GM23248 (cell line): ENCODE measurements at regions not wholly inside any gene's neighbourhood (a gene's known extent, or its start where the extent isn't known, plus 50 kb on each side); places are given as distances from the start of the nearest gene placed in this dataset.

Experiments
- DNase-seq: peaks from one replicate; pipeline ENCODE4 v3.0.0-alpha.2; 2015
- H2AFZ ChIP-seq: fragments of 200-600 bp; sonication (generic); 2 replicates; pipeline ENCODE4 v1.6.1; 2016; ENCODE audit warnings: antibody characterized with exemption
- H3F3A ChIP-seq: fragments of 200-600 bp; sonication (generic); 2 replicates; pipeline ENCODE4 v1.6.1; 2016; ENCODE audit warnings: mild to moderate bottlenecking, antibody characterized with exemption, mixed run types; ENCODE audit not compliant: insufficient read depth
- H3K27ac ChIP-seq: fragments of 200-600 bp; sonication (generic); 2 replicates; pipeline ENCODE4 v1.5.1; 2016; ENCODE audit warnings: mild to moderate bottlenecking
- H3K27me3 ChIP-seq: fragments of 200-600 bp; sonication (generic); replicated peaks from 2 replicates; pipeline ENCODE4 v1.6.1; 2016; ENCODE audit warnings: mild to moderate bottlenecking; ENCODE audit not compliant: insufficient read depth
- H3K36me3 ChIP-seq: fragments of 200-600 bp; sonication (generic); 2 replicates; pipeline ENCODE4 v1.6.1; 2016; ENCODE audit warnings: low read depth, mild to moderate bottlenecking
- H3K4me1 ChIP-seq: fragments of 200-600 bp; sonication (generic); 2 replicates; pipeline ENCODE4 v1.6.1; 2016; ENCODE audit warnings: mild to moderate bottlenecking; ENCODE audit not compliant: insufficient read depth
- H3K4me2 ChIP-seq: fragments of 200-600 bp; sonication (generic); one replicate; pipeline ENCODE4 v1.6.1; 2016; ENCODE audit warnings: mild to moderate bottlenecking; ENCODE audit not compliant: unreplicated experiment
- H3K4me3 ChIP-seq: fragments of 200-600 bp; sonication (generic); 2 replicates; pipeline ENCODE4 v1.5.1; 2016; ENCODE audit warnings: mild to moderate bottlenecking
- H3K79me2 ChIP-seq: fragments of 200-600 bp; sonication (generic); 2 replicates; pipeline ENCODE4 v1.6.1; 2016; ENCODE audit warnings: mild to moderate bottlenecking; ENCODE audit not compliant: insufficient read depth
- H3K9ac ChIP-seq: fragments of 200-600 bp; sonication (generic); 2 replicates; pipeline ENCODE4 v1.6.1; 2016; ENCODE audit warnings: mild to moderate bottlenecking
- H3K9me2 ChIP-seq: fragments of 200-600 bp; sonication (generic); 2 replicates; pipeline ENCODE4 v1.6.1; 2016; ENCODE audit warnings: mixed run types, mild to moderate bottlenecking, moderate library complexity; ENCODE audit not compliant: insufficient read depth
- H3K9me3 ChIP-seq: fragments of 200-600 bp; sonication (generic); one replicate; pipeline ENCODE4 v1.6.1; 2017; ENCODE audit warnings: low read depth
- H4K20me1 ChIP-seq: fragments of 200-600 bp; sonication (generic); 2 replicates; pipeline ENCODE4 v1.6.0; 2016; ENCODE audit not compliant: insufficient read depth
- EZH2 ChIP-seq: fragments of 200-600 bp; sonication (generic); IDR thresholded peaks from 2 replicates; pipeline ENCODE4 v1.6.1; 2018; ENCODE audit warnings: antibody characterized with exemption, mild to moderate bottlenecking; ENCODE audit not compliant: insufficient read depth, poor library complexity, severe bottlenecking
- EZH2phosphoT487 ChIP-seq: fragments of 200-600 bp; sonication (generic); IDR thresholded peaks from 2 replicates; pipeline ENCODE4 v1.6.1; 2018; ENCODE audit warnings: antibody characterized with exemption, moderate library complexity, mild to moderate bottlenecking, low read depth; ENCODE audit not compliant: insufficient read depth
- WGBS, 2 experiments: methylation state at CpG; one replicate each; pipeline ENCODE4 v1.1.6; 2015 to 2017; ENCODE audit warnings: low lambda C conversion rate in 2 of 2, low coverage in 1 of 2; ENCODE audit errors: missing lambda C conversion rate in 2 of 2; 5-methylcytosine and 5-hydroxymethylcytosine counted together
- in situ Hi-C: fragments of 300-500 bp; cut with MboI; formaldehyde crosslinking; loops from 2 replicates; pipeline ENCODE4 v1.15.0; 2020

DNA sequence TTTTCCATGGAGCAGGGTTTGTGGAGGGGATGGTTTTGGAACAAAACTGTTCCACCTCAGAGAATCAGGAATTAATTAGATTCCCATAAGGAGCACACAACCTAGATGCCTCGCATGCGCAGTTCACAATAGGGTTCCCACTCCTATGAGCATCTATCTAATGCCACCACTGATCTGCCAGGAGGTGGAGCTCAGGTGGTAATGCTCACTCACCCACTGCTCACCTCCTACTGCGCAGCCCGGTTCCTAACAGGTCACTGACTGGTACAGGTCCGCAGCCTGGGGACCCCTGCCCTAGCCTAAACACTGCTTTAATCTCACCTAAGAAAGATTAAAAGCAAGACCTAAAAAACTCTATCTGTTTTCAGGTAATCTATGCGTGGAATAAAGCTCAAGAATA lies 553.0 kb downstream of the JRKL start:
- Histone ChIP-seq H3F3A (no peaks in the 10 kb centered on the region), H3K27ac (no peak overlapping the region), H3K4me2 (no peak overlapping the region), H3K4me1 (no peaks in the 10 kb centered on the region), H2AFZ (no peak overlapping the region), H3K9ac (no peak overlapping the region), H3K36me3 (no peaks in the 10 kb centered on the region), H3K4me3 (no peak overlapping the region), H3K9me3 (no peaks in the 10 kb centered on the region), H3K79me2 (no peaks in the 10 kb centered on the region), H3K27me3 (no peaks in the 10 kb centered on the region), H3K9me2 (no peaks in the 10 kb centered on the region), H4K20me1 (no peaks in the 10 kb centered on the region)
- DNase-seq, result no peak
- TF ChIP-seq EZH2phosphoT487, result no peak
- TF ChIP-seq EZH2, result no peak
- 42 to 48% methylated on average over 6 of the region's 6 CpGs for WGBS, 2 experiments
- in situ Hi-C loops, result no loop called here

DNA sequence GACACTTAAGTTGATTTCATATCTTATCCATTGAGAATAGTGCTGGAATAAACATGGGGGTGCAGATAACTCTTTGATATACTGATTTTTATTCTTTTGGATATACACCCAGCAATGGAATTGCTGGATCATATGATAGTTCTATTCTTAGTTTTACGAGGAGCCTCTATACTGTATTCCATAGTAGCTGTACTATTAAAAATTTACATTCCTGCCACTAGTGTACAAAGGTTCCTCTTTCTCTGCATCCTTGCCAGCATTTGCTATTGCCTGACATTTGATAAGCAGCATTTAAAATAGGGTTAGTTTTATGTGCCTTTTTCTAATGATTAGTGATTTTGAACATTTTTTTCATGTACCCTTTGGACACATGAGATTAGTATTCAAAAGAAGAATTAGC lies 554.2 kb downstream of the JRKL start:
- in situ Hi-C loops, result no loop called here
- 17 to 19% methylated on average over 1 of the region's 1 CpG for WGBS, 2 experiments
- DNase-seq, result no peak
- Histone ChIP-seq H3F3A (no peaks in the 10 kb centered on the region), H3K79me2 (no peaks in the 10 kb centered on the region), H3K27ac (no peak overlapping the region), H3K9me3 (no peaks in the 10 kb centered on the region), H3K36me3 (no peaks in the 10 kb centered on the region), H2AFZ (no peak overlapping the region), H3K4me1 (no peaks in the 10 kb centered on the region), H3K27me3 (no peaks in the 10 kb centered on the region), H3K9ac (no peak overlapping the region), H4K20me1 (no peaks in the 10 kb centered on the region), H3K4me2 (no peak overlapping the region), H3K4me3 (no peak overlapping the region), H3K9me2 (no peaks in the 10 kb centered on the region)
- TF ChIP-seq EZH2 (no peak), EZH2phosphoT487 (no peak)

- Histone ChIP-seq H2AFZ (no peak overlapping the region), H3K4me1 (no peaks in the 10 kb centered on the region), H4K20me1 (no peaks in the 10 kb centered on the region), H3K27me3 (no peaks in the 10 kb centered on the region), H3K4me2 (no peak overlapping the region), H3F3A (no peaks in the 10 kb centered on the region), H3K9me2 (no peaks in the 10 kb centered on the region), H3K27ac (no peak overlapping the region), H3K9me3 (no peaks in the 10 kb centered on the region), H3K36me3 (no peaks in the 10 kb centered on the region), H3K9ac (no peak overlapping the region), H3K4me3 (no peak overlapping the region), H3K79me2 (no peaks in the 10 kb centered on the region)
- DNase-seq, result no peak
- in situ Hi-C loops, result no loop called here
- WGBS, 2 experiments, result 50 to 59% methylated on average over 2 of the region's 2 CpGs
- TF ChIP-seq EZH2phosphoT487 (no peak), EZH2 (no peak)
Measured at GRCh38 chr11:96948066-96948465, 558.3 kb downstream of the JRKL start.

DNA sequence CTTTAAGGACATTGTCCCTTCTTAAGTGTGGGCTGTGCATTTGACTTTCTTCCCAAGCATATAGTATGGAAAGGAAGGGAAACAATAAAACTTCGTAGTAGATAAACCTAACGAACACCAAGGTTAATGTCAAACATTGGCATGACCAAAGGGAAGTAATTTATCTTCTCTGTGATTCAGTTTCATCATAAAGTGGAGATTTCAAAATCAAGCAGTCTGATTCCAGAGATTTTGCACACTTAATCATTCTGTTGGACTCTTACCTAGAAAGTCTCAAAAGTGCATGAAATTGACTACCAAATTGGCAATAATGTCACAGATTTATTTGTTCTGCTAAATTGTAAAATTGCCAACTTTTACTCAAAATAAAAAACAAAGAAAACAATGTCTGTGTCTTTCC lies 559.7 kb downstream of the JRKL start:
- Histone ChIP-seq H3K4me3 (no peak overlapping the region), H3K9me2 (no peaks in the 10 kb centered on the region), H3K9ac (no peak overlapping the region), H3F3A (no peaks in the 10 kb centered on the region), H3K9me3 (no peaks in the 10 kb centered on the region), H3K4me2 (no peak overlapping the region), H3K36me3 (no peaks in the 10 kb centered on the region), H2AFZ (no peak overlapping the region), H3K27ac (no peak overlapping the region), H3K27me3 (no peaks in the 10 kb centered on the region), H3K79me2 (no peaks in the 10 kb centered on the region), H4K20me1 (no peaks in the 10 kb centered on the region), H3K4me1 (no peaks in the 10 kb centered on the region)
- 0 to 2% methylated on average over 2 of the region's 2 CpGs for WGBS, 2 experiments
- DNase-seq, result no peak
- no peak for TF ChIP-seq EZH2
- TF ChIP-seq EZH2phosphoT487, result no peak
- in situ Hi-C loops, result no loop called here

DNA sequence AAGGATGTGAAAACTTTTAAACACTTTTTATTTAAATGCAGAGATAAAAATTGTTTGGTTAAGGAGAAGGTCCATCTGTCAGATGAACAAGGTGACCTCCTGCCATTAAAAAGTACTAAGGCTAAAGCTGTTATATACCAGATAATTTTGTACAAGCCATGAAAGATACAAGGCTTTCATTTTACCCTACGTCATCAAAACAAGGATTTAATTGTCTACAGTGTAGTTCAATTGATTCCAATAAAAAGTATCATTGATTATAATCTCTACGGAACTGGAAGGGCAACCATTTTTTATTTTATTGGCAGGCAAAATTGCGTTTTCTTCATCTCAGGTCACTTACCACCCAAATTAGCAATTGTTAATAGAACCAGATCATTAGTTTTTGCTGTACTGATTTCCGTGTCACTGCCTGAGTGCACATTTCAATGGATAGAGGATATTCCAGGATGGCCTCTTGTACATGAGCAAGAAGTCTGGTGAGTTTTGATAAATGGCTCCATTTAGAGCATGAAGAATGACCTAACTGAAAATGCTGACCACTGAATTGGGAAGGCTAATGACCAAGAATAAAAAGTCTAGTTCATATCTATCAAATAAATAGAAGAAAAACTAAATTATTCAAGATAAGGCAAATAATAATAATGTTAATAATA lies 564.9 kb downstream of the JRKL start:
- no peaks in the 10 kb centered on the region for H3K9me2 ChIP-seq
- no peaks in the 10 kb centered on the region for H3K4me1 ChIP-seq
- no peaks in the 10 kb centered on the region for H3K27me3 ChIP-seq
- H3K79me2 ChIP-seq, result no peaks in the 10 kb centered on the region
- no peaks in the 10 kb centered on the region for H4K20me1 ChIP-seq
- H3K4me2 ChIP-seq, result no peak overlapping the region
- H3K9ac ChIP-seq, result no peak overlapping the region
- in situ Hi-C loops, result no loop called here
- no peak overlapping the region for H2AFZ ChIP-seq
- no peaks in the 10 kb centered on the region for H3K36me3 ChIP-seq
- H3K9me3 ChIP-seq, result no peaks in the 10 kb centered on the region
- no peaks in the 10 kb centered on the region for H3F3A ChIP-seq
- DNase-seq, result no peak
- no peak overlapping the region for H3K4me3 ChIP-seq
- H3K27ac ChIP-seq, result no peak overlapping the region
- TF ChIP-seq EZH2phosphoT487 (no peak), EZH2 (no peak)
- 15 to 17% methylated on average over 4 of the region's 4 CpGs for WGBS, 2 experiments
